ENCODE measurements at regions not wholly inside any gene's neighbourhood (a gene's known extent, or its start where the extent isn't known, plus 50 kb on each side); places are given as distances from the start of the nearest gene placed in this dataset.

DNA sequence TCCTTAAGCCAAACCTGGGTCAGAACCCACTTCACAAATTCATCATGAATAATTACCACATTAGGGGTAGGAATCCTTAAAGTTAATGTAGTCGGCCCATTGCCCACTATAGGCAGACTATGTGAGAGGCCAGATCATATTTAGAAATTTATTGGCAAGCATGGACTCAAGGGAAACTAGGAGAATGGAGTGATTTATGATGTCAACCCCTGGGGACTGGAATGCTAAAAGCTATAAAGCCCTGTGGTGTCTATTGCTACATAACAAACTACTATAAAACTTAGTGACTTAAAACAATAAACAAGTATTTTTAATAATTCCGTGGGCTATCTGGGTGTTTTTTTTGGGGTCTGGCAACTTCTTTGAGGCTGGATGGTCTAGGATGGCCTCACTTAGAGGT is 93.9 kb downstream of the PPP1R2C start:
- no peak for TF ChIP-seq EZH2phosphoT487 (IDR thresholded peaks at IDR 0.05; ENCODE audit: borderline replicate concordance, low read length)
- TF ChIP-seq, protein P1, sequence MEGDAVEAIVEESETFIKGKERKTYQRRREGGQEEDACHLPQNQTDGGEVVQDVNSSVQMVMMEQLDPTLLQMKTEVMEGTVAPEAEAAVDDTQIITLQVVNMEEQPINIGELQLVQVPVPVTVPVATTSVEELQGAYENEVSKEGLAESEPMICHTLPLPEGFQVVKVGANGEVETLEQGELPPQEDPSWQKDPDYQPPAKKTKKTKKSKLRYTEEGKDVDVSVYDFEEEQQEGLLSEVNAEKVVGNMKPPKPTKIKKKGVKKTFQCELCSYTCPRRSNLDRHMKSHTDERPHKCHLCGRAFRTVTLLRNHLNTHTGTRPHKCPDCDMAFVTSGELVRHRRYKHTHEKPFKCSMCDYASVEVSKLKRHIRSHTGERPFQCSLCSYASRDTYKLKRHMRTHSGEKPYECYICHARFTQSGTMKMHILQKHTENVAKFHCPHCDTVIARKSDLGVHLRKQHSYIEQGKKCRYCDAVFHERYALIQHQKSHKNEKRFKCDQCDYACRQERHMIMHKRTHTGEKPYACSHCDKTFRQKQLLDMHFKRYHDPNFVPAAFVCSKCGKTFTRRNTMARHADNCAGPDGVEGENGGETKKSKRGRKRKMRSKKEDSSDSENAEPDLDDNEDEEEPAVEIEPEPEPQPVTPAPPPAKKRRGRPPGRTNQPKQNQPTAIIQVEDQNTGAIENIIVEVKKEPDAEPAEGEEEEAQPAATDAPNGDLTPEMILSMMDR (IDR thresholded peaks at IDR 0.05; ENCODE audit: low read depth, low read length, poor library complexity, severe bottlenecking) = no peak
